Psoas muscle (tissue), 7 donors: ENCODE measurements at regions not wholly inside any gene's neighbourhood (a gene's known extent, or its start where the extent isn't known, plus 50 kb on each side); places are given as distances from the start of the nearest gene placed in this dataset.

Experiments
- ATAC-seq, 4 donors: fragments of 200-7000 bp; cut with Tn5 transposase; one replicate each; pipeline ENCODE4 v1.9.1; 2020; ENCODE audit warnings: moderate library complexity in 3 of 4, mild to moderate bottlenecking in 2 of 4
- DNase-seq, 2 donors: peaks; one replicate each; pipeline ENCODE4 v3.0.0-alpha.2; 2020
- H3K27ac ChIP-seq: fragments of 200-600 bp; one replicate; pipeline ENCODE4 v1.8.0; 2022
- H3K27me3 ChIP-seq, 3 donors: fragments of 200-600 bp in 1 of 3; one replicate each; pipeline versions ENCODE4 v1.6.1 to v1.8.0; 2013 to 2022; ENCODE audit warnings: low read length in 2 of 3, mild to moderate bottlenecking in 2 of 3, moderate library complexity in 1 of 3; ENCODE audit not compliant: insufficient read depth in 3 of 3
- H3K36me3 ChIP-seq, 2 donors: fragments of 200-600 bp in 1 of 2; one replicate each; pipeline versions ENCODE4 v1.6.1 to v1.8.0; 2013 to 2022; ENCODE audit warnings: low read depth in 1 of 2, mild to moderate bottlenecking in 1 of 2, moderate library complexity in 1 of 2; ENCODE audit not compliant: insufficient read depth in 1 of 2
- H3K4me1 ChIP-seq: fragments of 200-600 bp; one replicate; pipeline ENCODE4 v1.8.0; 2022
- H3K4me3 ChIP-seq: fragments of 200-600 bp; one replicate; pipeline ENCODE4 v1.8.0; 2022; ENCODE audit warnings: mild to moderate bottlenecking
- H3K9me3 ChIP-seq: fragments of 200-600 bp; one replicate; pipeline ENCODE4 v1.8.0; 2022
- CTCF ChIP-seq: fragments of 200-600 bp; IDR thresholded peaks from one replicate; pipeline ENCODE4 v1.8.0; 2022; ENCODE audit warnings: antibody characterized with exemption
- WGBS, 3 donors: extraction: QIAGEN DNeasy Blood & Tissue Kit; methylation state at CpG; one replicate each; pipeline versions ENCODE4 v1.1.6 to v1.1.7; 2013; 5-methylcytosine and 5-hydroxymethylcytosine counted together
- intact Hi-C, 2 donors: fragments of 100-400 bp; cut with DNase I; formaldehyde crosslinking; loops; one replicate each; pipeline versions ENCODE4 v1.11.0 to v1.14.2; 2022
- donor health status: healthy with polysubstance abuse.
- donor health status: DM: no; HTN: no; CAD: no; lungs with moderate emphysema.
- donor health status: Bipolar disorder and iron deficiency.
- donor health status: healthy.
- donor health status: DM: yes; HTN: yes; CAD: no.
- donor health status: DM: no; HTN: no; CAD: no.
- donor health status: DM: yes; HTN: yes; CAD: no.

- intact Hi-C loops, result no loop called here
- WGBS, 3 donors, result 67 to 87% (median 78%) methylated on average over 5 of the region's 5 CpGs
Measured at GRCh38 chr15:97691799-97692198, 268.7 kb upstream of the ARRDC4 start.

GRCh38 chr15:97692301-97693015 lies 268.0 kb upstream of the ARRDC4 start:
- Histone ChIP-seq H3K4me3 (peak overlapping the region; percentile 55), H3K27me3 (no peaks in the 10 kb centered on the region), H3K36me3 (no peaks in the 10 kb centered on the region), H3K4me1 (peaks cover 18% of the 10 kb centered on the region), H3K9me3 (no peaks in the 10 kb centered on the region), H3K27ac (peak overlapping the region; percentile 86)
- TF ChIP-seq CTCF, result no peak
- 21 to 26% (median 22%) methylated on average over 17 of the region's 17 CpGs for WGBS, 3 donors
- intact Hi-C loops, result no loop called here
- peak; percentile 89 to 96 (median 94) for ATAC-seq
- peak in 1 of 2 donors; percentile 55 for DNase-seq

More at GRCh38 chr15:97691799-97692198, 268.7 kb upstream of the ARRDC4 start:
- Histone ChIP-seq H3K4me1 (peaks cover 18% of the 10 kb centered on the region), H3K4me3 (no peak overlapping the region), H3K9me3 (no peaks in the 10 kb centered on the region), H3K27ac (peak overlapping the region; percentile 86), H3K36me3 (no peaks in the 10 kb centered on the region), H3K27me3 (no peaks in the 10 kb centered on the region)
- ATAC-seq (peak; percentile 19 to 59 (median 44)), DNase-seq (no peak)
- TF ChIP-seq CTCF, result no peak

GRCh38 chr15:97694456-97694855 lies 266.0 kb upstream of the ARRDC4 start:
- no peak overlapping the region for H3K27ac ChIP-seq
- no peak for TF ChIP-seq CTCF
- WGBS, 3 donors, result 94 to 96% (median 96%) methylated on average over 7 of the region's 7 CpGs
- H3K4me1 ChIP-seq, result peaks cover 15% of the 10 kb centered on the region
- ATAC-seq (no peak), DNase-seq (no peak)
- intact Hi-C loops, result no loop called here
- peaks cover 4% of the 10 kb centered on the region for H3K9me3 ChIP-seq
- H3K36me3 ChIP-seq, result no peaks in the 10 kb centered on the region
- no peaks in the 10 kb centered on the region for H3K27me3 ChIP-seq
- no peak overlapping the region for H3K4me3 ChIP-seq

- Histone ChIP-seq H3K27ac (no peak overlapping the region), H3K27me3 (no peaks in the 10 kb centered on the region), H3K4me3 (no peak overlapping the region), H3K36me3 (no peaks in the 10 kb centered on the region), H3K9me3 (peaks cover 8% of the 10 kb centered on the region), H3K4me1 (no peaks in the 10 kb centered on the region)
- DNase-seq (no peak), ATAC-seq (no peak)
- WGBS, 3 donors, result 87 to 89% (median 89%) methylated on average over 5 of the region's 5 CpGs
- intact Hi-C loops, result no loop called here
- TF ChIP-seq CTCF, result no peak
Measured at GRCh38 chr15:97703400-97703799, 257.1 kb upstream of the ARRDC4 start.

GRCh38 chr15:97706059-97706458 lies 254.4 kb upstream of the ARRDC4 start:
- WGBS, 3 donors, result 90 to 96% (median 95%) methylated on average over 1 of the region's 1 CpG
- no peak for TF ChIP-seq CTCF
- Histone ChIP-seq H3K36me3 (no peaks in the 10 kb centered on the region), H3K4me1 (no peaks in the 10 kb centered on the region), H3K27ac (no peak overlapping the region), H3K27me3 (no peaks in the 10 kb centered on the region), H3K4me3 (no peak overlapping the region), H3K9me3 (no peaks in the 10 kb centered on the region)
- DNase-seq (no peak), ATAC-seq (no peak)
- intact Hi-C loops, result no loop called here
